Subcutaneous abdominal adipose tissue (tissue), 5 donors: ENCODE measurements at regions not wholly inside any gene's neighbourhood (a gene's known extent, or its start where the extent isn't known, plus 50 kb on each side); places are given as distances from the start of the nearest gene placed in this dataset.
"Not testable (repeated sequence)": the region's sequence is repeated elsewhere in the genome, so short reads cannot be mapped to it uniquely, and the experiment has no call there.

Source experiments
- H3K27ac ChIP-seq: one replicate; pipeline ENCODE4 v1.7.0; 2013; ENCODE audit warnings: low read depth, mild to moderate bottlenecking, inconsistent platforms, low read length, moderate library complexity
- H3K27me3 ChIP-seq, 5 donors: one replicate each; pipeline ENCODE4 v1.7.0; 2013; ENCODE audit warnings: low read length in 5 of 5, inconsistent platforms in 1 of 5; ENCODE audit not compliant: control insufficient read depth in 5 of 5, insufficient read depth in 4 of 5
- H3K36me3 ChIP-seq, 5 donors: one replicate each; pipeline ENCODE4 v1.7.0; 2013; ENCODE audit warnings: low read length in 5 of 5; ENCODE audit not compliant: control insufficient read depth in 5 of 5, insufficient read depth in 5 of 5
- H3K4me1 ChIP-seq, 5 donors: one replicate each; pipeline ENCODE4 v1.7.0; 2013; ENCODE audit warnings: low read length in 5 of 5, mild to moderate bottlenecking in 3 of 5, moderate library complexity in 1 of 5; ENCODE audit not compliant: control insufficient read depth in 5 of 5, insufficient read depth in 5 of 5
- H3K4me3 ChIP-seq, 5 donors: one replicate each; pipeline ENCODE4 v1.7.0; 2013; ENCODE audit warnings: low read length in 5 of 5, low read depth in 1 of 5
- H3K9ac ChIP-seq, 5 donors: one replicate each; pipeline ENCODE4 v1.7.0; 2013; ENCODE audit warnings: low read length in 5 of 5, mild to moderate bottlenecking in 4 of 5, moderate library complexity in 3 of 5
- H3K9me3 ChIP-seq, 5 donors: one replicate each; pipeline ENCODE4 v1.7.0; 2013; ENCODE audit warnings: low read length in 5 of 5; ENCODE audit not compliant: control insufficient read depth in 5 of 5
- donor health status: healthy.
- donor health status: healthy.
- donor health status: healthy.
- donor health status: healthy.
- donor health status: healthy.

DNA sequence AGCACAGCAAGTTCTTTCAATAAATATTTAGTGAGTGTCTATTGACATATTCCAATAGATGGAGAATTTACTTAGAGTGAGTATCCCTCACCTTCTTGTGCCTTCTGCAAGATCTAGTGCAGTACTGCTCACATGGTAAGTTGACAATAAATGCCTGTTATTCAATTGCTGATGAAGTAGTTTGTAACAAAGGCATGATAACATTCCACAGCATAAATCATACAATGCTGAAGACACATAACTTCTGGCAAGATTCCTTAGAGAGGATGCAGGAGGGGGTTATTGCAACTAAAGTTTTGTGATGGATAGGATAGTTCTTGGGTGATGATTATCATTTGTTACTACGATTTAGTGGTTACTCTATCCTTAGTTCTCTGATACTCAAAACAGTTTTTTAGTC lies 112.2 kb upstream of the RBMS3 start:
- no peaks in the 10 kb centered on the region for H3K27me3 ChIP-seq
- H3K27ac ChIP-seq = no peak overlapping the region
- H3K9ac ChIP-seq = no peak overlapping the region
- H3K9me3 ChIP-seq = no peaks in the 10 kb centered on the region
- peaks cover 0 to 22% (median 4%) of the 10 kb centered on the region in 5 donors for H3K4me1 ChIP-seq
- no peak overlapping the region for H3K4me3 ChIP-seq
- H3K36me3 ChIP-seq = no peaks in the 10 kb centered on the region

DNA sequence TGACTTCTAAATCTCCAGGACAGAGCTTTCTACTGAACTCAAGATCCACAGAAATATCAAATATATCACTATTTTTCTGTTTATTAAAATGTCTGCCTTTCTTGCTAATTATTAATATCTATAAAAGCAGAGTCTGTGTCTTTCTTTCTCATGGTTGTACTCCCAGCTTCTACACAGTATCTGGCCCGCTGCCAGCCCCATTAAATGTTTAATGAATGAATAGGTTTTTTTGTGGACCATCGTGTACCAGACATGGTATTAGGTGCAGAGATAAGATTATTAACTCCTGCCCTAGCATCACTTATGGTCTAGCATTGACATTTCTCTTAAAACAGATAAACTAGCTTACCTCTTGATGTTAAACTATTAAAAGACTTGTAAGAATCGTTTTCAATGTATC lies 111.4 kb upstream of the RBMS3 start:
- H3K9ac ChIP-seq = no peak overlapping the region
- H3K4me1 ChIP-seq = peaks cover 0 to 22% (median 4%) of the 10 kb centered on the region in 5 donors
- H3K9me3 ChIP-seq = no peaks in the 10 kb centered on the region
- no peaks in the 10 kb centered on the region for H3K27me3 ChIP-seq
- H3K4me3 ChIP-seq = no peak overlapping the region
- H3K27ac ChIP-seq = no peak overlapping the region
- H3K36me3 ChIP-seq = no peaks in the 10 kb centered on the region

DNA sequence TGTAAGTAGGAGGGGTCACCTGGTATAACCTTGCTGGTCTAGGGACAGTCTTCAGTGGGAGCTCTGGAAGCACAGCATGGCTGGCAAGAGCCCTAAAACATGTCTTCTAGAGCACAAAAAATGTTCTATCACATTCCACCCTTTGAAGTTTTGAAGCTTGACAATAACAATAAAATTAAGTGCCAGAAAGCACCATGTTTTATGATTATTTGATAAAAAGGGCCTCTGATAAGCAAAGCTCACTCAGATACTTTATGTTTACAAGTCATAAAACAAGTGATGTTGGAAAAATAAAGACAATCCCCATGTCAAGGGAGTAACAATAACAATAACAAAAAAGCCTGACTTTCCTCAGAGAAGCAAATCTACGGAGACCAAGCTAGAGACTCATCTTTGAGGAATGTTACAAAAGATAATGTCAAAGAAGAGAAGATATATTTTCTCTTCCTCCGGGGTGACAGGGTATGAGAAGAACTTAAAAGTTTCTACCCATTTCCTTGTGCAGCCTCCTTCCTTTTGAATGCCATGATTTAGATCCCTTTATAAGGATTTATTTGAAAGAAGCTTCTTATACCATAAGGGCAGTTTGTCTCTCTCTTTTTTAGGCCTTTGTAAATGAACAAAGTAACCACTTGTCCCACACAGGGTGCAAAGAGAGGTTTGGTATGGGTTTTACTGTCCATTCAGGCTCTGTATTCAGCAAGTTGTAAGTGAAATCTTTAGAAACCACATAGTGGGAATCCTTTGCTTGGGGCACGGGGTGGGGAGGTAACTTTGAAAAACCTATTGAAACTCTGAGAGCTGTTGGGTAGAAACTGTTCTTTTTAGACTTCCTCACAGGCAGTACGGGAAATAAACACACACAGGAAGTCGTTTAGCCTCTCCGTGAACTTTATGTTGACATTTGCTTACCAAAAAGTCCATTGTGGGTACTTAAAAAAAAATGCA lies 109.6 kb upstream of the RBMS3 start:
- Histone ChIP-seq H3K4me3 (no peak overlapping the region), H3K27me3 (no peaks in the 10 kb centered on the region), H3K9ac (no peak overlapping the region), H3K4me1 (peaks cover 0 to 25% (median 9%) of the 10 kb centered on the region in 5 donors), H3K36me3 (no peaks in the 10 kb centered on the region), H3K27ac (peak overlapping the region; percentile 51), H3K9me3 (no peaks in the 10 kb centered on the region)

DNA sequence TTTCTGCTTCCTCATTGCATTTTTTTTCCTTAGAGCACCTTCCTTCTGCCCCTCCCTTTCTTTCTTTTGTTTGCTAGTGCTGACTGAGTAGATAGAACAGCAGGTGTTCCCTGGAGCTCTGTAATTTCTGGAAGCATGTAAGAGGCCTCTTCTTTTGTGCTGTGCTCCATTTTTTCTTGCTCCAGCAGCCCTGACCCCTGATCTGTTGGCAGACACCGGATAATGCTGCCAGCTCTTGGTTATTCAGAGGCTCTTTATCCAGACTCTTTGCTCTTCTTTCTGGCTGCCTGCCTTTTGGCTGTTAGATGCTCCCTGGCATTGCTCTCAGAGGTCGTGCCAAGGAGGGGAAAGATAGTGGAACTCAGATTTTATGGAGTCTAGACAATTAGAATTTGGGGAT lies 104.4 kb upstream of the RBMS3 start:
- Histone ChIP-seq H3K36me3 (no peaks in the 10 kb centered on the region), H3K27me3 (no peaks in the 10 kb centered on the region), H3K4me1 (peaks cover 0 to 38% (median 36%) of the 10 kb centered on the region in 5 donors), H3K4me3 (no peak overlapping the region), H3K9me3 (no peaks in the 10 kb centered on the region), H3K9ac (peak overlapping the region in 1 of 5 donors; percentile 32), H3K27ac (no peak overlapping the region)

DNA sequence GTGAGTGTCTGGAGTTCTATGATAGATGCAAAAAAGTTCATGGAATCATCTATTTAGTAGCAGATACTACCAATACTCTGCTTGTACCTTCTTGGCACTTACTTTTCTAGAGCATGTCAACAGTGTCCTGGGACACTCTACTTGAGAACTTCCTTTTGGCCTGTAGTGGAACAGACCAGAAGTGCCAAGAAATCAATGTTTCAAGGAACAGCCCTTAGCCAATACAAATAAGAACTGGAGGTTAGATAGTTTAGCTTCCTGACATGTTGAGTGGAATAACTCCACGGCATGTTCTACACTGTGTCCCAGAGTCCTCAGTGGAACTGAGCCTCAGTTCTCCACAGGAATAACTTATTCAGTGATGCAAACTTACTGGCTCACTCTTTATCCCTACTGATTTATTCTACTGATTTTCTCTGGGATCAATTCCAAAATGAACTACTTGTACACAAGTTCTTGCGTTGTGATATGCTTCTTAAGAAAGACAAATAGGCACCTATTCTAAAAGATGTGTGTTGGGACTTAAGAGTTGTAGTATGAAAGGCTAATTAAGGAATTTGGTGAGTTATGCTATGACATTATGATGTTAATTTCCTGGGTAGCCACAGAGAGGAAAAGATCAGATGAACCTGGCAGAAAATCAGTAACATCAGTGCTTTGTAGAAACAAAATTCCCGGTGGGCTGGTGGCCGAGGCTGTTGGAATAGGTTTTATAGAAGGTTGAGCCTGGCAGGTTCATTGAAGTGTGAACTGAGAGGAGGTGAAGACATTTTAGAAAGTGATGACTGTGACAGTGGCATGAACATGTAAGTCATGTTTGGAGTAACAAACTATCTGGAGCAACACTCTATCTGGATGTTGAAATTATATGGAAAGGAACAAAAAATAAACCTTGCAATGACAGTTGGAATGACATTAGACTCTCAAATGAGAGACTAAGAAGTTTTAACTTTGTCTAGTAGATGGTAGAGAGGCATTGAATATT lies 101.8 kb upstream of the RBMS3 start:
- no peaks in the 10 kb centered on the region for H3K9me3 ChIP-seq
- peak overlapping the region in 1 of 5 donors; percentile 6 for H3K4me3 ChIP-seq
- H3K36me3 ChIP-seq = no peaks in the 10 kb centered on the region
- H3K27me3 ChIP-seq = no peaks in the 10 kb centered on the region
- peak overlapping the region; percentile 63 for H3K27ac ChIP-seq
- peaks cover 0 to 57% (median 37%) of the 10 kb centered on the region in 5 donors for H3K4me1 ChIP-seq
- no peak overlapping the region for H3K9ac ChIP-seq

DNA sequence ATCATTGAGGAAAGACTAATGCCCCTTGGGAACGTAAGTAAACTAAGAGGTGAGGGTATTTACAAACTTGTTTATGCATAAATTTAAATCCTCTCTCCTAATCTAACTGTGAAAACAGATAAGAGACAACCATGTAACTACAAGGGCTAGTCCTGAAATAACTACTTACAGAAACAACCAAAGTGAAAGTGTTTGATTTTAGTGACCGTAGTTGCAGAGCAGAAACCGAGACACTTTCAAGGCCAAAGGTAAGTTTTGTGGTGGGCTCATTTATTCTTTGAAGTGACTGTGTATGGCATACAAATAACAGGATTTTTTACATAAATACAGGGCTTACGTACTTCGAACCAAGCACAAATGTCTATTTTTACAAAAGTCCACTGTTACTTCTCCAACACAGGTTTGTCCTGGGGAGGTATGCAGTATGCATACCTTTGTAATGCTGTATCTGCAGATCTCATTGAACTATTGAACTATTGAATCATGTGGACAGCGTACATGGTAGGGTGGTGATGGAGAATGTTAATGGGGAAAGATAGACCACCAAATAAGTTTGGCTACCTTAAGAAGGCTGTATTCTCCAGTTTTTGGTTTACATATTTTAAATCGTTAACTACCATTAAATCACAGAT lies 99.6 kb upstream of the RBMS3 start:
- no peaks in the 10 kb centered on the region for H3K36me3 ChIP-seq
- no peak overlapping the region for H3K27ac ChIP-seq
- H3K9ac ChIP-seq = no peak overlapping the region
- H3K4me3 ChIP-seq = peak overlapping the region in 2 of 5 donors; percentile 9 to 18
- H3K4me1 ChIP-seq = peaks cover 0 to 53% (median 35%) of the 10 kb centered on the region in 5 donors
- no peaks in the 10 kb centered on the region for H3K9me3 ChIP-seq
- H3K27me3 ChIP-seq = no peaks in the 10 kb centered on the region

DNA sequence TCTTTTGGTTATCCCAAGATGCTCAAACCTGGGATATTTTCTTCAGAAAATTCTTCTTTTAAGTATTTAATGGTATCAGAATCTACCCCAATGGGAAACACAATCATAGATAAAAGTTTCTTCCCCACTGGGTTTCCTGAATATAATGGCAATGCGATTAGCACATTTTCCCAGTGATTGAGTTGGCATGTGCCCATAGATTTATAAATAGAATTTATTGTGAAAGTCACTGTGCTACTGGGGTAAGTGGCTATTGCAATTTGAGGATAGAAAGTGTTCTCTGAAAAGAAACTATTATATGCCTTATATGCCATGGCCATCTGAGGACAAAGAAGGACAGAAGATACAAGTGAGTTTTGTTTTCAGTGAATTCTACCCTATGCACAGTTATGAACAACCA lies 99.0 kb upstream of the RBMS3 start:
- Histone ChIP-seq H3K27me3 (no peaks in the 10 kb centered on the region), H3K4me1 (peaks cover 0 to 47% (median 29%) of the 10 kb centered on the region in 5 donors), H3K9ac (peak overlapping the region in 1 of 5 donors; percentile 23), H3K36me3 (no peaks in the 10 kb centered on the region), H3K9me3 (no peaks in the 10 kb centered on the region), H3K27ac (peak overlapping the region; percentile 52), H3K4me3 (no peak overlapping the region)

DNA sequence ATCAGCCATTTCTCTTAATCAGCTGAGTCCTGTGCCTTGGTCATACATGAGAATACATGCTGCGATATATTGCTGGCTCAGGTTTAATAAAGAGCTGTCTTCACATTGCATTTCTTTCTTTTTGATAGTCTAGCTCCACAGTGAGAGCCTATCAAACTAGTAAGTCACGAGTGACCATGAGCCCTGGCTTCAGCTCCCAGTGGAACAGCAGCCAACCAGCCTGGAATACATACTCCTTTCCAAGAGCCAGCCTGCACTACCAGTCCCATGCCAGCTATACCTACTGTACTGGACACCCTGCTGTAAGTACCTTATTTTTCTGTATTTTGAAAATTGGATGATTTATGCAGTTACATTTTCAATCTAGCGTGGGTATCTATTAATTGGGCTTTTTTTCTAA lies 98.0 kb upstream of the RBMS3 start:
- H3K27ac ChIP-seq, H3K27me3 ChIP-seq, H3K4me3 ChIP-seq, H3K9me3 ChIP-seq, H3K36me3 ChIP-seq, H3K9ac ChIP-seq: not testable (repeated sequence)
- peaks cover 0 to 42% (median 29%) of the 10 kb centered on the region in 5 donors for H3K4me1 ChIP-seq

DNA sequence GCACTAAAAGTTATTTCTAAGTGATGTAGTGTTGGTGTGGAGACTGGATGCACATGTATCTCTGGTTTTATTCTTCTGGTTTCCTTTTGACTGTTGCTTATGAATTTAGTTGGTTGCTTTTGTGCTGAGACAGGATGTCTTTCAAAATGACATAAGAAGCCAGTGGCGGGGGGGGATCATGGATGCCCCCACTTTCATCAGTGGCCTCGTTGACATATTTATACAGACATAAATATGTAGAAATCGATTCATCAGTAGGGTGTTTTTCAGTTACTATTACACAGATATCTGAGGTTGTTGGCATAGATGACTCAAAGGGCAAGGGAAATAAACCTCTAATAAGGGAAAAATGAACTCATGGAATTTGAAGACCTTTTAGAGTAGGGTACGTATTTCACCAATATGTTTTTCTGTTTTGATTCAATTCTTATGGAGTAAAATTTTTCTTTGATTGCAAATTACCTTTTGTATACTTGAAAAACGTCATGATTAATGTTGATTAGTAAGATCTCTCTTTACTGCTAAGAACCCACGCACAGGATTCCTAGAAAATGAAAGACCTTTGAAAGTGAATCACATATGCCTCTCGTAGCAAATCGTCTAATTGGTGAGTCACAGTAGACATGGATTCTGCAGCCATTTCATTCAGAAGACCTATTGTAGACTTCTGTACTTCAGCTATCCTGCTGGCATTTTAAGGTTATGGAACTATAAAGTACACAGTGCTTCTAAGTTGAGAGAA lies 97.4 kb upstream of the RBMS3 start:
- Histone ChIP-seq H3K9me3 (no peaks in the 10 kb centered on the region), H3K9ac (no peak overlapping the region), H3K27me3 (no peaks in the 10 kb centered on the region), H3K4me1 (peaks cover 0 to 38% (median 27%) of the 10 kb centered on the region in 5 donors), H3K4me3 (no peak overlapping the region), H3K27ac (no peak overlapping the region), H3K36me3 (no peaks in the 10 kb centered on the region)
